ENCODE measurements at regions not wholly inside any gene's neighbourhood (a gene's known extent, or its start where the extent isn't known, plus 50 kb on each side); places are given as distances from the start of the nearest gene placed in this dataset.
A peak's percentile ranks its signal among the peaks of the same experiment; 100 is the strongest.

DNA sequence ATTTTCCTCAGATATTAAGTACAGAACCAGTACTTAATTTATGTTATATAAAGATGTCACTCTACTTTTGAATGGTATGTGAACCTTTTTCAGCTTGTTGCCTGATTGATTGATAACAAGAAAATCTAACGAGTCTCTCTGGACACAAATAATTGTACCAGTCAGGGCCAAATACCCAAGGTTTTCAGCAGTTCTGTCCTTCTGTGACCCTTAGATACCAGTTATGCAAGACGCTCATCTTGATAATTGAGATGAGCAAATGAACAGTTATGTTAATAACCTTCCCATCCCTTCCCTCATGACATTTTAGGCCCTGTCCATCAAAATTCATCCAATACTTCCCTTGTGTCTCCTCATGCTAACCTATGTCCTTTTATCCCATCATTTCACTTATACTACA lies 185.9 kb upstream of the G2E3 start:
- H3K4me3 ChIP-seq (replicated peaks in 1 of 3) = no peak overlapping the region
- TF ChIP-seq, protein P1, sequence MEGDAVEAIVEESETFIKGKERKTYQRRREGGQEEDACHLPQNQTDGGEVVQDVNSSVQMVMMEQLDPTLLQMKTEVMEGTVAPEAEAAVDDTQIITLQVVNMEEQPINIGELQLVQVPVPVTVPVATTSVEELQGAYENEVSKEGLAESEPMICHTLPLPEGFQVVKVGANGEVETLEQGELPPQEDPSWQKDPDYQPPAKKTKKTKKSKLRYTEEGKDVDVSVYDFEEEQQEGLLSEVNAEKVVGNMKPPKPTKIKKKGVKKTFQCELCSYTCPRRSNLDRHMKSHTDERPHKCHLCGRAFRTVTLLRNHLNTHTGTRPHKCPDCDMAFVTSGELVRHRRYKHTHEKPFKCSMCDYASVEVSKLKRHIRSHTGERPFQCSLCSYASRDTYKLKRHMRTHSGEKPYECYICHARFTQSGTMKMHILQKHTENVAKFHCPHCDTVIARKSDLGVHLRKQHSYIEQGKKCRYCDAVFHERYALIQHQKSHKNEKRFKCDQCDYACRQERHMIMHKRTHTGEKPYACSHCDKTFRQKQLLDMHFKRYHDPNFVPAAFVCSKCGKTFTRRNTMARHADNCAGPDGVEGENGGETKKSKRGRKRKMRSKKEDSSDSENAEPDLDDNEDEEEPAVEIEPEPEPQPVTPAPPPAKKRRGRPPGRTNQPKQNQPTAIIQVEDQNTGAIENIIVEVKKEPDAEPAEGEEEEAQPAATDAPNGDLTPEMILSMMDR (IDR thresholded peaks at IDR 0.05) = no peak
- no peak for TF ChIP-seq POLR2A (IDR thresholded peaks at IDR 0.05)
- no peak overlapping the region for H3K27ac ChIP-seq
- no peaks in the 10 kb centered on the region for H3K36me3 ChIP-seq
- no peaks in the 10 kb centered on the region for H3K9me3 ChIP-seq
- H3K27me3 ChIP-seq = no peaks in the 10 kb centered on the region
- no peak for DNase-seq
- intact Hi-C loops (cut with DNase I) = loop anchor here (5.0 to 10.0 kb wide), 2 partner anchors 69 to 152 kb away; no protein-coding TSS in a partner anchor
- 91 to 93% methylated on average over 2 of the region's 2 CpGs for WGBS, 2 donors
- no peaks in the 10 kb centered on the region for H3K4me1 ChIP-seq

DNA sequence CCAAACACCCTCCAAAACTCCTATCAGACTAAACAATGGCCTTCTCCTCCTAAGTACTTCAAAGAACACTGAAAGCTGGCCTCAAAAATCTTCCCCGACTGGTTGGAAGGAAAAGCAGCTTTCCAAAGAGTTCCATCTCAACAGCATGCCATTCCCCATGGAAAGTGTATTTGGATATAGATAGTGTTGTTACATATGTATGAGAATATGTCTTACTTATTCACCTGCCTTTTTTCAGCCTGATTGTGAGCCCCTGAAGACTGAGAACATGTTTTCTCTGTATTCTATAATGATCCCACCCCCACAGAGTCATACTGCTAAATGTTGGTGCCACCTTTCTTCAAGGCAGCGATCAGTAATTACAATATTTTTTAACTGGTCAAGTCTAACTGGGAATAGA lies 185.4 kb upstream of the G2E3 start:
- no peak overlapping the region for H3K27ac ChIP-seq
- TF ChIP-seq, protein P1 (IDR thresholded peaks at IDR 0.05) = no peak
- TF ChIP-seq POLR2A (IDR thresholded peaks at IDR 0.05) = no peak
- H3K4me1 ChIP-seq = no peaks in the 10 kb centered on the region
- intact Hi-C loops (cut with DNase I) = loop anchor here (5.0 to 10.0 kb wide), 2 partner anchors 69 to 151 kb away; no protein-coding TSS in a partner anchor
- DNase-seq = no peak
- H3K36me3 ChIP-seq = no peaks in the 10 kb centered on the region
- WGBS, 2 donors = 73 to 78% methylated on average over 2 of the region's 2 CpGs
- H3K4me3 ChIP-seq (replicated peaks in 1 of 3) = no peak overlapping the region
- no peaks in the 10 kb centered on the region for H3K27me3 ChIP-seq
- no peaks in the 10 kb centered on the region for H3K9me3 ChIP-seq

DNA sequence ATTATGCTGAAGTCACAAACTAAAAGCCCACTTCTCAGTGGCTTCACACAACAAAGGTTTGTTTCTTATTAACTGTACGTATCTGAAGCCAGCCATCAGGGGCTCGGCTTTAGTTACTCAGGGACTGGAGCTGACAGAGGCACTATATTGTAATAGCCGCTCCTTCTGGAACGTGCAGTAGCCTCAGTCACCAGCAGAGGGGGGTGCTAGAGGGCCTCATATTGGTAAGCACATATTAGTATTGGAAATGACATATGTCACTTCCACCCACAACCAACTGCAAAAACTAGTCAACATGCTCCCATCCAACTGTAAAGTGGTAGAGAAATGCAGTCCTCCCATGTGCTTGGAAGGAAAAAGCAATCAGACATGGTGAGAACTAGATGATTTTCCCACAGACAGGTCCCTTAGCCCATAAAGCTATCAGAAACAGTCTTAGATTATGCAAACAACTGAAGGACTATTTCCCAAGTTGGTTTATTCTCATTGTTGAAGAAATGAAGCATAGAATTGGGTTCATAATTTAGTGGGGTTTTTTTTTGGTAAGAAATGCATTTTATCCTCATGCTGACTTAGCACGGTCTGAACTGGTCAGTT lies 183.6 kb upstream of the G2E3 start:
- 56 to 63% methylated on average over 5 of the region's 5 CpGs for WGBS, 2 donors
- TF ChIP-seq POLR2A (IDR thresholded peaks at IDR 0.05) = no peak
- TF ChIP-seq, protein P1 (IDR thresholded peaks at IDR 0.05) = peak; percentile 42 to 81 (median 64)
- DNase-seq = peak; percentile 68 to 75

DNA sequence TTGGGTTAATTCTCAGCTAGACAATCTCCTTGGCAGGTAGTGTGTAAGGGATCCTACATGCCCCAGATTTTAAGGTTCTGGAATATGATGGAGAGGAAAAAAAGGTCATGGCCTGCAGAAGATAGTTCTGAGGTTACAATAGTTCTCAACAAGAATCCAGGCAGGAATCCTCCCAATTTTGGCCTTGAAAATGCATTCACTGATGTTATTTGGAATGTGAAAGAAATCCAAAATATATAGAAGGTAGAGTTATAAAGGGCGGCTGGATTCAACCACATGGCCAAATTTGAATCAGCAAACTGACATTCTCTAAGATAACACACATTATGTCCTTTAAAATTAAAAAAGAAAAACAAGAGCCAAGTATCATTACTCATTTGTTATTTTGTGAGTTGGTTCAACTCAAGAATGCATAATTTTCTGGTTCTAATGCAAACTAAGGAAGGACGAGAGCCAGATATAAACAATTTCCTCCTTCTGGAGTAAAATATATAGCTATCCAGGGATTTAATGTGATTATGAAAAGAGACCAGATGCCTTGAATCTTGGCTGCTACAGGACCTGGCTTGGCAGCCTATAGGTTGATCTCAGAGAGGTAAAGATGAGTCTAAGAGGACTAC lies 177.0 kb upstream of the G2E3 start:
- DNase-seq = no peak
- Histone ChIP-seq H3K27me3 (no peaks in the 10 kb centered on the region), H3K9me3 (no peaks in the 10 kb centered on the region), H3K4me1 (no peaks in the 10 kb centered on the region), H3K27ac (no peak overlapping the region), H3K4me3 (replicated peaks in 1 of 3) (no peak overlapping the region), H3K36me3 (no peaks in the 10 kb centered on the region)
- intact Hi-C loops (cut with DNase I) = no loop called here
- 80 to 86% methylated on average over 2 of the region's 2 CpGs for WGBS, 2 donors
- TF ChIP-seq, protein P1 (IDR thresholded peaks at IDR 0.05) = no peak
- TF ChIP-seq POLR2A (IDR thresholded peaks at IDR 0.05) = no peak

More for the DNA sequence above, 183.6 kb upstream of the G2E3 start:
- H3K4me1 ChIP-seq = no peaks in the 10 kb centered on the region
- H3K4me3 ChIP-seq (replicated peaks in 1 of 3) = no peak overlapping the region
- H3K27ac ChIP-seq = no peak overlapping the region
- H3K36me3 ChIP-seq = no peaks in the 10 kb centered on the region
- intact Hi-C loops (cut with DNase I) = loop anchor here (10.0 kb wide), 1 partner anchor 149 kb away; no protein-coding TSS in a partner anchor
- no peaks in the 10 kb centered on the region for H3K9me3 ChIP-seq
- H3K27me3 ChIP-seq = no peaks in the 10 kb centered on the region

DNA sequence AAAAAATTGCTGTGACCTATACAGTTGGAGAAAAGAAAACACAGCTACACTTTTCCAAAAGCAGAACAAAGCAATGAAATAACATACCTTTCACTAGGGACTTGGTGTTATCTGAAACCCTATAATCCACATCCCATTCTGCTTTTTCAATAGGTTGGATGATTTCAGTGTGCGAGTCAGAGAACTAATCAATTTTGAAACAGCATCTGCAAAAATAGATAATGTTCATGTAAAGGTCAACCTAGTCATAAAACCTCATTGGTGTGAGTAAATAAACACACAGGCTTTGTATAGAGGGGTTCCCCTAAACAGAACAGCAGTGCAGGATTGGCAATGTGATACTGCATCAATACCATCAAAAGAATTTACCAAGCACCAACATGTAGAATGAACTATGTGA lies 173.0 kb upstream of the G2E3 start:
- Histone ChIP-seq H3K4me3 (replicated peaks in 1 of 3) (no peak overlapping the region), H3K36me3 (no peaks in the 10 kb centered on the region), H3K27me3 (no peaks in the 10 kb centered on the region), H3K4me1 (peaks cover 7 to 10% of the 10 kb centered on the region in 2 donors), H3K9me3 (no peaks in the 10 kb centered on the region), H3K27ac (no peak overlapping the region)
- TF ChIP-seq, protein P1 (IDR thresholded peaks at IDR 0.05) = no peak
- no peak for TF ChIP-seq POLR2A (IDR thresholded peaks at IDR 0.05)
- intact Hi-C loops (cut with DNase I) = no loop called here
- WGBS, 2 donors = 88 to 93% methylated on average over 1 of the region's 1 CpG
- no peak for DNase-seq
